ENCODE measurements at regions not wholly inside any gene's neighbourhood (a gene's known extent, or its start where the extent isn't known, plus 50 kb on each side); places are given as distances from the start of the nearest gene placed in this dataset.

DNA sequence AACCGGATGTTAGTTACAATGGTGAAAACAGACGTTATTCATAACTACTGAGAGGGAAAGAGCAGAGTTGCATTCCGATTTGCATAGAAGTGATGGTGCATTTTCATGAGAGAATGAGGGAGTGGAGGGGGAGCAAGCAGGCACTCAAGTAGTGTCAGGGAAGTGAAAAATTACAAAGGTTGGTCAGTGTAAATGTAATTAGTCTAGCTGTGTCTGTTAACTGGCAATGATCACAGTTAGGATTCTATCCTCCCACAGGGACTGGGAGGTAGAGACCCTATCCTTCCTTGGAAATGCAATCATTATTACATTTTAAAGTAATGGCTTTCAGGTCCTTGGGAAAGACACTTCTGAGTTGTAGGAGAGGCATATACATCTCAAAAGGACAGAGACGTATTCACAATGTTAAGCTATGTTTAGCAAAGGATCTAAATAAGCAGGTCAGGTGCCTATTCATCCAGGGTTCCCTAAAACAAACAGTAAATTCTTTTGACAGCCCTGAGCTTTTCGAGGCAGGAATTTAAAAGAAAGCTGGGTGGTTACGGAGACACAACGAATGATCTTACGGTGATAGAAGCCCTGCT, 1671.8 kb upstream of the DDX18 start:
- TF ChIP-seq, protein P1, sequence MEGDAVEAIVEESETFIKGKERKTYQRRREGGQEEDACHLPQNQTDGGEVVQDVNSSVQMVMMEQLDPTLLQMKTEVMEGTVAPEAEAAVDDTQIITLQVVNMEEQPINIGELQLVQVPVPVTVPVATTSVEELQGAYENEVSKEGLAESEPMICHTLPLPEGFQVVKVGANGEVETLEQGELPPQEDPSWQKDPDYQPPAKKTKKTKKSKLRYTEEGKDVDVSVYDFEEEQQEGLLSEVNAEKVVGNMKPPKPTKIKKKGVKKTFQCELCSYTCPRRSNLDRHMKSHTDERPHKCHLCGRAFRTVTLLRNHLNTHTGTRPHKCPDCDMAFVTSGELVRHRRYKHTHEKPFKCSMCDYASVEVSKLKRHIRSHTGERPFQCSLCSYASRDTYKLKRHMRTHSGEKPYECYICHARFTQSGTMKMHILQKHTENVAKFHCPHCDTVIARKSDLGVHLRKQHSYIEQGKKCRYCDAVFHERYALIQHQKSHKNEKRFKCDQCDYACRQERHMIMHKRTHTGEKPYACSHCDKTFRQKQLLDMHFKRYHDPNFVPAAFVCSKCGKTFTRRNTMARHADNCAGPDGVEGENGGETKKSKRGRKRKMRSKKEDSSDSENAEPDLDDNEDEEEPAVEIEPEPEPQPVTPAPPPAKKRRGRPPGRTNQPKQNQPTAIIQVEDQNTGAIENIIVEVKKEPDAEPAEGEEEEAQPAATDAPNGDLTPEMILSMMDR (IDR thresholded peaks at IDR 0.05; ENCODE audit: insufficient read depth, low read depth, low read length, missing control alignments): no peak
- no peak overlapping the region for H3K4me3 ChIP-seq (ENCODE audit: low read depth, low read length)
- no peak for DNase-seq (ENCODE audit: low read depth)

DNA sequence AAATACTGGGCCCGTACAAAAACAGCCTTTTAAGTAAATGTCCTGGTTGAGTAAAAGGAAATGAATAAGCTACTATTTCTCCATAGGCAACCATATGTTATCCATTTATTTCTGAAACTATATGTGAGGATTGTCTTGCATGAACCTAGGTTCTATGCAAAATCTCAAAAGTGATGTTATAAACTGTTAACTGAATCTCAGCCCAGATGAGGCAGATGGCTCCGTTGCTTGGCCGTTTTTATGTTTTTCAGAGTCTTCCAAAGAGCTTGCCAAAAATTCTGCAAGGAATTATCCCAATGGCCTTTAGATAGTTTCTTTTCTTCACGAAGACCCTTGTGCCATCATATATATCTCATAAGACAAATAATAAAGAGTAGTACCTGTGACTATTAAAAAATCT, 1669.5 kb upstream of the DDX18 start:
- no peak for DNase-seq (ENCODE audit: low read depth)
- no peak overlapping the region for H3K4me3 ChIP-seq (ENCODE audit: low read depth, low read length)
- TF ChIP-seq, protein P1 (IDR thresholded peaks at IDR 0.05; ENCODE audit: insufficient read depth, low read depth, low read length, missing control alignments): no peak

- TF ChIP-seq, protein P1 (IDR thresholded peaks at IDR 0.05; ENCODE audit: insufficient read depth, low read depth, low read length, missing control alignments): no peak
- no peak for DNase-seq (ENCODE audit: low read depth)
- H3K4me3 ChIP-seq (ENCODE audit: low read depth, low read length): no peak overlapping the region
Measured at GRCh38 chr2:116148361-116148760, 1666.1 kb upstream of the DDX18 start.

DNA sequence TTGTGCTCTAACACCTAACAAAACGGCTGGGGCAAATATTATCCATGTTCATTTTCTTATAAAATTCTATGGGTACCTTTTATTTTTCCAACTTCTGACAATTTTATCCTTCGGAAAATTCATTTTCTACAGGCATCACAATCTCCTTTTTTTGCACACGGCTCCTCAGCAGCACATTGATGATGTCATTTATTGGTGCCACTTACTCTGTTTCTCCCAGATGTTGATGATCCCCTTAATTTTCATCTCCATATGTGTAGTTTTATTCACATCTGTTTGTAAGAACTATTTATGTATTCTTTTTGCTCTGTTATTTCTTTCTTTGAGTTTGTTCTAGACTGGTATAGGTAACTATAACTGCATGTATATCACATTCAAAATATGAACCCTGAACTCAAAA, 1660.8 kb upstream of the DDX18 start:
- TF ChIP-seq, protein P1 (IDR thresholded peaks at IDR 0.05; ENCODE audit: insufficient read depth, low read depth, low read length, missing control alignments): no peak
- no peak overlapping the region for H3K4me3 ChIP-seq (ENCODE audit: low read depth, low read length)
- no peak for DNase-seq (ENCODE audit: low read depth)

GRCh38 chr2:116160657-116161056, 1653.8 kb upstream of the DDX18 start:
- no peak overlapping the region for H3K4me3 ChIP-seq (ENCODE audit: low read depth, low read length)
- DNase-seq (ENCODE audit: low read depth): no peak
- TF ChIP-seq, protein P1 (IDR thresholded peaks at IDR 0.05; ENCODE audit: insufficient read depth, low read depth, low read length, missing control alignments): no peak

DNA sequence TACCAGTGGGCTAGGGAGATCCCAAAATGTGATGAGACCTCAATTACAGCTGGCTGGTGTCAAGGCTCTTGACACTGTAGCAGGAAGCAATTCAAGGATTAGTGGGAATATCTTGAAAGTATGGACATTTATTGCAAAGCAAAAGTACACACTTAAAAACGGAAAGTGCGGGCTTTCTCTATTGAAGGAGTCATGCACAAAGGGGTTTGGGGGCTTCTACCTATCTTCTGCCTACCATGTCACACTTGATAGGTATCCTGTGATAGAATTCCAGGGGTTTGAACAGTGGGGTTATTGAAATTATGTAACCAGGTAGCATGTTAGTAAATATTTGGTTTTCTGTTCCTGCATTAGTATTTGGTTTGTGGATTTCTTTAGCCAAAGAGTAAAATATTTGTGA, 1652.1 kb upstream of the DDX18 start:
- no peak for DNase-seq (ENCODE audit: low read depth)
- TF ChIP-seq, protein P1 (IDR thresholded peaks at IDR 0.05; ENCODE audit: insufficient read depth, low read depth, low read length, missing control alignments): no peak
- no peak overlapping the region for H3K4me3 ChIP-seq (ENCODE audit: low read depth, low read length)

DNA sequence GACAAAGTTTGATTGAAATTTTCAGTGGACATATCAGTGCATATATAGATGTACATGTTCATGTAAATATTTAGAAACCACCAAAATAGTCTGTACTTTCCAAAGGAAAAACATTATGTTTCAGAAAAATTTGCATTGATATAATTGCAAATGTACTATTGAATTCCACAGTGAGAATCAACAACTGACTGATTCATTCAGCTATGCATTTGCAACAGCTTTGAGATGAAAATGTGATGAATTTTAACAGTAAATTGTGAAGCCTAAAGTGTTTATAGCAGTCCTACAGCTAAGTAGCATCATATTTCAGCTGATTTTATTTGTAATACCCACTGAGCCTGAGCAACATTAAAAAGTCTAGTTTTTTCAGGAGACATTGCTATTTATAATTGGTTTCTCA, 1647.4 kb upstream of the DDX18 start:
- TF ChIP-seq, protein P1 (IDR thresholded peaks at IDR 0.05; ENCODE audit: insufficient read depth, low read depth, low read length, missing control alignments): no peak
- no peak overlapping the region for H3K4me3 ChIP-seq (ENCODE audit: low read depth, low read length)
- no peak for DNase-seq (ENCODE audit: low read depth)
